ENCODE measurements at regions not wholly inside any gene's neighbourhood (a gene's known extent, or its start where the extent isn't known, plus 50 kb on each side); places are given as distances from the start of the nearest gene placed in this dataset.

DNA sequence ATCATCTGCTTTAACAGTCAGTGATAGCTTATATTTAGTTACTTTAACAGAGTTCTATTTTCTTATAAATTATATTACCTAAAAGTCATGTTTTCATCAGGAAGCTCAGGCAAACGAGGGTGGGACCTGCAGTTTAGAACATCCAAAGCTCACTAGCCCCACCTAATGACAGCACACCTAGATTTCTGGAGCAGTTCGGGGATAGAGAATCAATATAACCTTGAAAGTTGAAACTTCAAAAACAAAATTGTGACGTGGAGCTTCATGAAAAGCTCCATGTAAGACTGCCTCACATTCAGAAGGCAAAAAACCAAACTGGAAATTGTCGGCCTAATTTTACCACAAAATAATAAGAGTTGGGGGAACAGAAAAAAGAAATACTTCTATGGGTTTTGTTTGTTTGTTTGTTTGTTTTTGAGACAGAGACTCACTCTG, 185.9 kb upstream of the CCDC150 start:
- H3K79me2 ChIP-seq (ENCODE audit: insufficient read depth, low read length) = no peaks in the 10 kb centered on the region
- no peak overlapping the region for H3K27ac ChIP-seq (ENCODE audit: low read depth in 1 of 2, low read length in 2 of 2)
- TF ChIP-seq, protein P1, sequence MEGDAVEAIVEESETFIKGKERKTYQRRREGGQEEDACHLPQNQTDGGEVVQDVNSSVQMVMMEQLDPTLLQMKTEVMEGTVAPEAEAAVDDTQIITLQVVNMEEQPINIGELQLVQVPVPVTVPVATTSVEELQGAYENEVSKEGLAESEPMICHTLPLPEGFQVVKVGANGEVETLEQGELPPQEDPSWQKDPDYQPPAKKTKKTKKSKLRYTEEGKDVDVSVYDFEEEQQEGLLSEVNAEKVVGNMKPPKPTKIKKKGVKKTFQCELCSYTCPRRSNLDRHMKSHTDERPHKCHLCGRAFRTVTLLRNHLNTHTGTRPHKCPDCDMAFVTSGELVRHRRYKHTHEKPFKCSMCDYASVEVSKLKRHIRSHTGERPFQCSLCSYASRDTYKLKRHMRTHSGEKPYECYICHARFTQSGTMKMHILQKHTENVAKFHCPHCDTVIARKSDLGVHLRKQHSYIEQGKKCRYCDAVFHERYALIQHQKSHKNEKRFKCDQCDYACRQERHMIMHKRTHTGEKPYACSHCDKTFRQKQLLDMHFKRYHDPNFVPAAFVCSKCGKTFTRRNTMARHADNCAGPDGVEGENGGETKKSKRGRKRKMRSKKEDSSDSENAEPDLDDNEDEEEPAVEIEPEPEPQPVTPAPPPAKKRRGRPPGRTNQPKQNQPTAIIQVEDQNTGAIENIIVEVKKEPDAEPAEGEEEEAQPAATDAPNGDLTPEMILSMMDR (IDR thresholded peaks at IDR 0.05) = no peak
- Mint-ChIP-seq H3K27me3 (ENCODE audit: low read depth in 3 of 3) (peaks cover 0 to 11% (median 9%) of the 10 kb centered on the region in 3 donors), H3K36me3 (no peaks in the 10 kb centered on the region), H3K4me1 (no peaks in the 10 kb centered on the region), H3K9me3 (no peaks in the 10 kb centered on the region), H3K4me3 (no peak overlapping the region), H3K27ac (no peak overlapping the region)
- peaks cover 0 to 14% of the 10 kb centered on the region in 2 donors for H3K27me3 ChIP-seq (ENCODE audit: control insufficient read depth in 2 of 2, insufficient read depth in 2 of 2, low read length in 2 of 2)
- no peaks in the 10 kb centered on the region for H3K36me3 ChIP-seq (replicated peaks in 1 of 2; ENCODE audit: control insufficient read depth in 1 of 2, insufficient read depth in 2 of 2, low read length in 2 of 2)
- no peaks in the 10 kb centered on the region for H3K4me1 ChIP-seq (ENCODE audit: control insufficient read depth in 1 of 2, insufficient read depth in 2 of 2, low read length in 2 of 2)
- 17% methylated on average over 1 of the region's 4 CpGs for WGBS (ENCODE audit: insufficient coverage)
- no peaks in the 10 kb centered on the region for H3K9me3 ChIP-seq (replicated peaks in 1 of 2; ENCODE audit: control insufficient read depth in 1 of 2, insufficient read depth in 1 of 2, low read length in 2 of 2)
- H3K4me2 ChIP-seq (replicated peaks; ENCODE audit: extremely low read depth, low read length, poor library complexity, severe bottlenecking) = no peak overlapping the region
- intact Hi-C loops (cut with micrococcal nuclease) = no loop called here
- no peak overlapping the region for H3K4me3 ChIP-seq (replicated peaks in 1 of 3; ENCODE audit: low read depth in 2 of 3, low read length in 3 of 3)
- DNase-seq = no peak
- no peaks in the 10 kb centered on the region for H4K20me1 ChIP-seq (ENCODE audit: insufficient read depth, low read length)
- H2AFZ ChIP-seq (ENCODE audit: insufficient read depth, low read depth, low read length, poor library complexity, severe bottlenecking) = no peak overlapping the region
- no peak overlapping the region for H3K9ac ChIP-seq (ENCODE audit: insufficient read depth, low read length, poor library complexity, severe bottlenecking)

DNA sequence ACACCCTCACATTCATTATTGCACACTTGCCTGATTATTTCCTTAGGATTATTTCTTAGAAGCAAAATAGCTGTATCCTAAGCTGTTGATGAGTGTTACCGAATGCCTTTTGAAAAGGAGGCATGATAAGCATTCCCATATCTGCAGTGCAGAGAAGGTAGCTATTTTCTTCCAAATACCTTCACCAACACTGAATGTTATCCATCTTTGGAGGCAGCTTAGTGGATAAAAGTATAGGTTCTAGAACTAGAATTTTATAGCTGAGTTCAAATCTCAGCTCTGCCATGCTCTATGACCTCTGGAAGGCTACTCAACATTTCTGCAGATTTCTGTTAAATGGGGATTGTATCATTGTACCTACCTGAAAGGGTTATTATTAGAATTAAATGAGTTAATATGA, 185.0 kb upstream of the CCDC150 start:
- no peak overlapping the region for H3K27ac ChIP-seq (ENCODE audit: low read depth in 1 of 2, low read length in 2 of 2)
- no peak overlapping the region for H3K9ac ChIP-seq (ENCODE audit: insufficient read depth, low read length, poor library complexity, severe bottlenecking)
- H3K79me2 ChIP-seq (ENCODE audit: insufficient read depth, low read length) = no peaks in the 10 kb centered on the region
- H3K4me2 ChIP-seq (replicated peaks; ENCODE audit: extremely low read depth, low read length, poor library complexity, severe bottlenecking) = no peak overlapping the region
- H3K27me3 ChIP-seq (ENCODE audit: control insufficient read depth in 2 of 2, insufficient read depth in 2 of 2, low read length in 2 of 2) = peaks cover 8 to 20% of the 10 kb centered on the region in 2 donors
- no CpG with 5 or more reads among the region's 1 CpG for WGBS (ENCODE audit: insufficient coverage)
- no peaks in the 10 kb centered on the region for H3K36me3 ChIP-seq (replicated peaks in 1 of 2; ENCODE audit: control insufficient read depth in 1 of 2, insufficient read depth in 2 of 2, low read length in 2 of 2)
- no peaks in the 10 kb centered on the region for H3K9me3 ChIP-seq (replicated peaks in 1 of 2; ENCODE audit: control insufficient read depth in 1 of 2, insufficient read depth in 1 of 2, low read length in 2 of 2)
- peaks cover 6 to 15% (median 14%) of the 10 kb centered on the region in 3 donors for H3K27me3 Mint-ChIP-seq (ENCODE audit: low read depth in 3 of 3)
- intact Hi-C loops (cut with micrococcal nuclease) = no loop called here
- no peaks in the 10 kb centered on the region for H4K20me1 ChIP-seq (ENCODE audit: insufficient read depth, low read length)
- no peak overlapping the region for H3K4me3 Mint-ChIP-seq
- H3K36me3 Mint-ChIP-seq = no peaks in the 10 kb centered on the region
- H3K4me1 ChIP-seq (ENCODE audit: control insufficient read depth in 1 of 2, insufficient read depth in 2 of 2, low read length in 2 of 2) = no peaks in the 10 kb centered on the region
- H3K4me1 Mint-ChIP-seq = peaks cover 2% of the 10 kb centered on the region
- TF ChIP-seq, protein P1 (IDR thresholded peaks at IDR 0.05) = no peak
- no peak for DNase-seq
- H3K4me3 ChIP-seq (replicated peaks in 1 of 3; ENCODE audit: low read depth in 2 of 3, low read length in 3 of 3) = no peak overlapping the region
- H3K9me3 Mint-ChIP-seq = peaks cover 0 to 1% (median 0%) of the 10 kb centered on the region in 7 donors
- no peak overlapping the region for H2AFZ ChIP-seq (ENCODE audit: insufficient read depth, low read depth, low read length, poor library complexity, severe bottlenecking)
- no peak overlapping the region for H3K27ac Mint-ChIP-seq

Data from CD14-positive monocyte (primary cell).